CD4-positive, alpha-beta memory T cell (primary cell): ENCODE measurements at regions not wholly inside any gene's neighbourhood (a gene's known extent, or its start where the extent isn't known, plus 50 kb on each side); places are given as distances from the start of the nearest gene placed in this dataset.
"Not testable (repeated sequence)": the region's sequence is repeated elsewhere in the genome, so short reads cannot be mapped to it uniquely, and the experiment has no call there.

ENCODE experiments used
- CTCF ChIA-PET: fragments of 350-600 bp; sonication (Branson Sonifier 250); formaldehyde crosslinking; loops from one replicate; lab custom pipeline; 2021; ENCODE audit warnings: inconsistent platforms; ENCODE audit not compliant: partially characterized antibody; lab: Charles Lee
- POLR2A ChIA-PET: fragments of 350-600 bp; sonication (Branson Sonifier 250); formaldehyde crosslinking; loops from one replicate; lab custom pipeline; 2021; ENCODE audit not compliant: partially characterized antibody; lab: Charles Lee
- DNase-seq, 5 donors: peaks; one replicate each; pipeline versions ENCODE4 v3.0.0 to v3.0.0-alpha.2; 2020 to 2022; ENCODE audit warnings: mixed read lengths in 1 of 5
- H3K27ac ChIP-seq: one replicate; pipeline ENCODE4 v1.7.0; 2013; ENCODE audit warnings: low read depth, low read length
- H3K27me3 ChIP-seq: 2 replicates; pipeline ENCODE4 v1.7.0; 2013; ENCODE audit warnings: mild to moderate bottlenecking, low read length, moderate library complexity; ENCODE audit not compliant: insufficient read depth
- H3K36me3 ChIP-seq: 2 replicates; pipeline ENCODE4 v1.7.0; 2013; ENCODE audit warnings: mild to moderate bottlenecking, low read length, moderate library complexity; ENCODE audit not compliant: insufficient read depth
- H3K4me1 ChIP-seq: 2 replicates; pipeline ENCODE4 v1.7.0; 2013; ENCODE audit warnings: mild to moderate bottlenecking, low read length, moderate library complexity; ENCODE audit not compliant: insufficient read depth
- H3K4me3 ChIP-seq, 2 donors: one replicate each; pipeline ENCODE4 v1.7.0; 2013; ENCODE audit warnings: low read length in 2 of 2, mild to moderate bottlenecking in 1 of 2
- H3K9me3 ChIP-seq, 2 donors: one replicate each; pipeline ENCODE4 v1.7.0; 2013; ENCODE audit warnings: low read length in 2 of 2, control low read depth in 1 of 2; ENCODE audit not compliant: control insufficient read depth in 1 of 2
- H3K27ac Mint-ChIP-seq, 7 donors: one replicate each; pipeline ENCODE4 v1.8.0; 2020 to 2021; ENCODE audit warnings: mixed read lengths in 7 of 7, mild to moderate bottlenecking in 6 of 7, inconsistent platforms in 3 of 7, moderate library complexity in 3 of 7
- H3K27me3 Mint-ChIP-seq, 2 donors: one replicate each; pipeline ENCODE4 v1.8.0; 2020 to 2021; ENCODE audit warnings: mixed read lengths in 2 of 2
- H3K36me3 Mint-ChIP-seq, 2 donors: one replicate each; pipeline ENCODE4 v1.8.0; 2020 to 2021; ENCODE audit warnings: mixed read lengths in 2 of 2, inconsistent platforms in 1 of 2, mild to moderate bottlenecking in 1 of 2
- H3K4me1 Mint-ChIP-seq, 4 donors: one replicate each; pipeline ENCODE4 v1.8.0; 2020 to 2021; ENCODE audit warnings: mixed read lengths in 4 of 4, mild to moderate bottlenecking in 1 of 4
- H3K4me3 Mint-ChIP-seq, 8 donors: one replicate each; pipeline ENCODE4 v1.8.0; 2020 to 2021; ENCODE audit warnings: mixed read lengths in 8 of 8, mild to moderate bottlenecking in 7 of 8, moderate library complexity in 6 of 8, inconsistent platforms in 3 of 8
- H3K9me3 Mint-ChIP-seq, 8 donors: one replicate each; pipeline ENCODE4 v1.8.0; 2020 to 2021; ENCODE audit warnings: mixed read lengths in 8 of 8, mild to moderate bottlenecking in 5 of 8, inconsistent platforms in 3 of 8, moderate library complexity in 1 of 8
- intact Hi-C: fragments of 100-400 bp; cut with micrococcal nuclease; formaldehyde crosslinking; loops from one replicate; pipeline ENCODE4 v1.15.1; 2023

GRCh38 chr5:155633338-155633957 lies 619.9 kb downstream of the KIF4B start:
- no peak overlapping the region for H3K4me3 ChIP-seq
- no peak for DNase-seq
- H3K36me3 ChIP-seq: no peaks in the 10 kb centered on the region
- Mint-ChIP-seq H3K27ac (no peak overlapping the region), H3K27me3 (peaks cover 0 to 4% of the 10 kb centered on the region in 2 donors), H3K4me1 (no peaks in the 10 kb centered on the region), H3K4me3 (no peak overlapping the region), H3K36me3 (no peaks in the 10 kb centered on the region), H3K9me3 (peaks cover 0 to 2% (median 0%) of the 10 kb centered on the region in 8 donors)
- H3K9me3 ChIP-seq: no peaks in the 10 kb centered on the region
- no peaks in the 10 kb centered on the region for H3K27me3 ChIP-seq
- no peaks in the 10 kb centered on the region for H3K4me1 ChIP-seq
- H3K27ac ChIP-seq: no peak overlapping the region
- POLR2A ChIA-PET: no interaction called here
- CTCF ChIA-PET: no interaction called here
- intact Hi-C loops: no loop called here

GRCh38 chr5:155649666-155650065 lies 636.1 kb downstream of the KIF4B start:
- DNase-seq: no peak
- Histone ChIP-seq H3K36me3 (no peaks in the 10 kb centered on the region), H3K27me3 (no peaks in the 10 kb centered on the region), H3K27ac (no peak overlapping the region), H3K9me3 (no peaks in the 10 kb centered on the region), H3K4me3 (no peak overlapping the region), H3K4me1 (no peaks in the 10 kb centered on the region)
- CTCF ChIA-PET: no interaction called here
- Mint-ChIP-seq H3K36me3 (no peaks in the 10 kb centered on the region), H3K4me3 (no peak overlapping the region), H3K4me1 (no peaks in the 10 kb centered on the region), H3K9me3 (peaks cover 0 to 4% (median 0%) of the 10 kb centered on the region in 8 donors), H3K27ac (no peak overlapping the region), H3K27me3 (peaks cover 0 to under 1% of the 10 kb centered on the region in 2 donors)
- POLR2A ChIA-PET: no interaction called here
- intact Hi-C loops: no loop called here

- Histone ChIP-seq H3K9me3 (no peaks in the 10 kb centered on the region), H3K4me1 (no peaks in the 10 kb centered on the region), H3K27ac (no peak overlapping the region), H3K27me3 (no peaks in the 10 kb centered on the region), H3K36me3 (no peaks in the 10 kb centered on the region), H3K4me3 (no peak overlapping the region)
- H3K4me1 Mint-ChIP-seq: no peaks in the 10 kb centered on the region
- H3K9me3 Mint-ChIP-seq: peaks cover 0 to 10% (median 2%) of the 10 kb centered on the region in 8 donors
- H3K27me3 Mint-ChIP-seq: peaks cover 0 to 2% of the 10 kb centered on the region in 2 donors
- no peaks in the 10 kb centered on the region for H3K36me3 Mint-ChIP-seq
- no peak for DNase-seq
- intact Hi-C loops: no loop called here
- POLR2A ChIA-PET: no interaction called here
- H3K4me3 Mint-ChIP-seq: no peak overlapping the region
- H3K27ac Mint-ChIP-seq: no peak overlapping the region
- CTCF ChIA-PET: no interaction called here
Measured at GRCh38 chr5:155655569-155655968, 642.0 kb downstream of the KIF4B start.

GRCh38 chr5:155661859-155662258 lies 648.3 kb downstream of the KIF4B start:
- Mint-ChIP-seq H3K4me1 (no peaks in the 10 kb centered on the region), H3K27me3 (no peaks in the 10 kb centered on the region), H3K4me3 (no peak overlapping the region), H3K9me3 (peaks cover 0 to 8% (median 0%) of the 10 kb centered on the region in 8 donors), H3K27ac (no peak overlapping the region), H3K36me3 (no peaks in the 10 kb centered on the region)
- ChIA-PET CTCF (no interaction called here), POLR2A (no interaction called here)
- DNase-seq: no peak
- Histone ChIP-seq H3K27me3 (no peaks in the 10 kb centered on the region), H3K36me3 (no peaks in the 10 kb centered on the region), H3K4me3 (no peak overlapping the region), H3K9me3 (no peaks in the 10 kb centered on the region), H3K27ac (no peak overlapping the region), H3K4me1 (no peaks in the 10 kb centered on the region)
- intact Hi-C loops: no loop called here

GRCh38 chr5:155665361-155665760 lies 651.8 kb downstream of the KIF4B start:
- POLR2A ChIA-PET: no interaction called here
- no peaks in the 10 kb centered on the region for H3K27me3 ChIP-seq
- no peak overlapping the region for H3K4me3 ChIP-seq
- H3K27ac ChIP-seq: no peak overlapping the region
- CTCF ChIA-PET: no interaction called here
- DNase-seq: no peak
- no peaks in the 10 kb centered on the region for H3K36me3 ChIP-seq
- peaks cover 0 to 1% of the 10 kb centered on the region in 2 donors for H3K27me3 Mint-ChIP-seq
- no peaks in the 10 kb centered on the region for H3K4me1 ChIP-seq
- H3K4me3 Mint-ChIP-seq: no peak overlapping the region
- no peak overlapping the region for H3K27ac Mint-ChIP-seq
- no peaks in the 10 kb centered on the region for H3K9me3 ChIP-seq
- H3K4me1 Mint-ChIP-seq: no peaks in the 10 kb centered on the region
- peaks cover 0 to 8% (median 0%) of the 10 kb centered on the region in 8 donors for H3K9me3 Mint-ChIP-seq
- H3K36me3 Mint-ChIP-seq: no peaks in the 10 kb centered on the region
- intact Hi-C loops: no loop called here

GRCh38 chr5:155672001-155672400 lies 655.0 kb upstream of the SGCD start:
- POLR2A ChIA-PET, H3K4me1 ChIP-seq, H3K27ac ChIP-seq, H3K27ac Mint-ChIP-seq, H3K36me3 Mint-ChIP-seq, H3K4me1 Mint-ChIP-seq, H3K27me3 Mint-ChIP-seq, H3K4me3 ChIP-seq, H3K36me3 ChIP-seq, DNase-seq, CTCF ChIA-PET, H3K4me3 Mint-ChIP-seq, H3K9me3 Mint-ChIP-seq, H3K27me3 ChIP-seq, H3K9me3 ChIP-seq, intact Hi-C loops: not testable (repeated sequence)

- Histone ChIP-seq H3K36me3 (no peaks in the 10 kb centered on the region), H3K27ac (no peak overlapping the region), H3K27me3 (no peaks in the 10 kb centered on the region), H3K9me3 (no peaks in the 10 kb centered on the region), H3K4me3 (no peak overlapping the region), H3K4me1 (no peaks in the 10 kb centered on the region)
- Mint-ChIP-seq H3K27ac (no peak overlapping the region), H3K27me3 (no peaks in the 10 kb centered on the region), H3K9me3 (peaks cover 0 to 9% (median 2%) of the 10 kb centered on the region in 8 donors), H3K4me3 (no peak overlapping the region), H3K36me3 (no peaks in the 10 kb centered on the region), H3K4me1 (no peaks in the 10 kb centered on the region)
- POLR2A ChIA-PET: no interaction called here
- CTCF ChIA-PET: no interaction called here
- intact Hi-C loops: no loop called here
- DNase-seq: no peak
Measured at GRCh38 chr5:155676967-155677366, 650.0 kb upstream of the SGCD start.

- H3K36me3 ChIP-seq: no peaks in the 10 kb centered on the region
- no peaks in the 10 kb centered on the region for H3K36me3 Mint-ChIP-seq
- H3K27ac ChIP-seq: no peak overlapping the region
- intact Hi-C loops: no loop called here
- H3K27ac Mint-ChIP-seq: no peak overlapping the region
- H3K27me3 ChIP-seq: no peaks in the 10 kb centered on the region
- H3K4me1 ChIP-seq: no peaks in the 10 kb centered on the region
- H3K9me3 ChIP-seq: no peaks in the 10 kb centered on the region
- peaks cover 0 to under 1% of the 10 kb centered on the region in 2 donors for H3K27me3 Mint-ChIP-seq
- H3K9me3 Mint-ChIP-seq: peaks cover 0 to 12% (median 3%) of the 10 kb centered on the region in 8 donors
- ChIA-PET CTCF (no interaction called here), POLR2A (no interaction called here)
- no peak overlapping the region for H3K4me3 Mint-ChIP-seq
- no peak for DNase-seq
- no peaks in the 10 kb centered on the region for H3K4me1 Mint-ChIP-seq
- no peak overlapping the region for H3K4me3 ChIP-seq
Measured at GRCh38 chr5:155678371-155678770, 648.6 kb upstream of the SGCD start.
